Activated CD8-positive, alpha-beta memory T cell treated with anti-CD3 and anti-CD28 coated beads for 4 hours (primary cell): ENCODE measurements at regions not wholly inside any gene's neighbourhood (a gene's known extent, or its start where the extent isn't known, plus 50 kb on each side); places are given as distances from the start of the nearest gene placed in this dataset.
A peak's percentile ranks its signal among the peaks of the same experiment; 100 is the strongest.
"Not testable (repeated sequence)": the region's sequence is repeated elsewhere in the genome, so short reads cannot be mapped to it uniquely, and the experiment has no call there.

Experiments
- DNase-seq, 2 donors: peaks; one replicate each; pipeline ENCODE4 v3.0.0-alpha.2; 2020; ENCODE audit warnings: low read depth in 2 of 2

GRCh38 chrX:41002026-41002425 lies 83.2 kb upstream of the USP9X start:
- no peak for DNase-seq

GRCh38 chrX:41003506-41004270 lies 81.6 kb upstream of the USP9X start:
- no peak for DNase-seq

- no peak for DNase-seq
These were observed 79.7 kb upstream of the USP9X start for GRCh38 chrX:41005445-41005992.

GRCh38 chrX:41009850-41010846 lies 75.1 kb upstream of the USP9X start:
- DNase-seq = peak in 1 of 2 donors; percentile 0

- no peak for DNase-seq
These were observed 70.4 kb upstream of the USP9X start for GRCh38 chrX:41014776-41015360.

GRCh38 chrX:41017785-41018184 lies 67.5 kb upstream of the USP9X start:
- DNase-seq = not testable (repeated sequence)

- DNase-seq = not testable (repeated sequence)
These were observed 66.7 kb upstream of the USP9X start for GRCh38 chrX:41018391-41019040.

- DNase-seq = no peak
These were observed 66.2 kb upstream of the USP9X start for GRCh38 chrX:41019041-41019392.

- no peak for DNase-seq
These were observed 62.7 kb upstream of the USP9X start for GRCh38 chrX:41022566-41022965.

- DNase-seq = no peak
These were observed 62.1 kb upstream of the USP9X start for GRCh38 chrX:41023098-41023497.

GRCh38 chrX:41024335-41024734 lies 60.9 kb upstream of the USP9X start:
- DNase-seq = not testable (repeated sequence)

- DNase-seq = no peak
These were observed 60.5 kb upstream of the USP9X start for GRCh38 chrX:41024755-41025154.

- no peak for DNase-seq
These were observed 59.1 kb upstream of the USP9X start for GRCh38 chrX:41025926-41026701.

GRCh38 chrX:41026702-41027078 lies 58.6 kb upstream of the USP9X start:
- DNase-seq = no peak

- DNase-seq = no peak
These were observed 55.9 kb upstream of the USP9X start for GRCh38 chrX:41029332-41029731.

GRCh38 chrX:41031256-41031967 lies 53.8 kb upstream of the USP9X start:
- DNase-seq = no peak

GRCh38 chrX:41033299-41033698 lies 51.9 kb upstream of the USP9X start:
- no peak for DNase-seq

- DNase-seq = not testable (repeated sequence)
These were observed 50.3 kb upstream of the USP9X start for GRCh38 chrX:41034902-41035301.
